22Rv1 (cell line): ENCODE measurements at regions not wholly inside any gene's neighbourhood (a gene's known extent, or its start where the extent isn't known, plus 50 kb on each side); places are given as distances from the start of the nearest gene placed in this dataset.

Experiments used
- ZFX ChIP-seq: fragments of 450-650 bp; IDR thresholded peaks from 2 replicates; pipeline ENCODE4 v1.6.1; 2017; ENCODE audit warnings: antibody characterized with exemption, borderline replicate concordance
- TF ChIP-seq, protein P1 (sequence below): fragments of 450-650 bp; IDR thresholded peaks from 2 replicates; pipeline ENCODE4 v1.5.1; 2017; ENCODE audit warnings: mild to moderate bottlenecking

DNA sequence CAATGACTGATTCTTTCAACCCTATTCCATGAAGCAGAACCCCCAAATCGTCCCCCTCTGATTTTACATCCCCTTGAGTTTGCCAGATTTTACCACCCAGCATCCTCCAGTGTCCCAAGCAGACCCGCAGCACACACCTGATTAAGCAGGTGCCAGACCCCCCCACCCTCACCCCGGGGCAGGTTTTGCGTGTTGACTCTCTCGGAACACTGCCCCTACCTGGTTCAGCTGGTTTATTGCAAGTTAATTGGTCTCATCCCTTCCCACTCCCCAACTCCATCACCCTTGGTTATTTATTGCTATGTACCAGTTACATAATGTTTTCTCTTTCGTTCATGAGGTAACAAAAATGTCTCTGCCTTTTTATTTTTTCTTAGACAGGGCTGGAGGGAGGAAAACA lies 258.4 kb downstream of the BCOR start:
- TF ChIP-seq, protein P1, sequence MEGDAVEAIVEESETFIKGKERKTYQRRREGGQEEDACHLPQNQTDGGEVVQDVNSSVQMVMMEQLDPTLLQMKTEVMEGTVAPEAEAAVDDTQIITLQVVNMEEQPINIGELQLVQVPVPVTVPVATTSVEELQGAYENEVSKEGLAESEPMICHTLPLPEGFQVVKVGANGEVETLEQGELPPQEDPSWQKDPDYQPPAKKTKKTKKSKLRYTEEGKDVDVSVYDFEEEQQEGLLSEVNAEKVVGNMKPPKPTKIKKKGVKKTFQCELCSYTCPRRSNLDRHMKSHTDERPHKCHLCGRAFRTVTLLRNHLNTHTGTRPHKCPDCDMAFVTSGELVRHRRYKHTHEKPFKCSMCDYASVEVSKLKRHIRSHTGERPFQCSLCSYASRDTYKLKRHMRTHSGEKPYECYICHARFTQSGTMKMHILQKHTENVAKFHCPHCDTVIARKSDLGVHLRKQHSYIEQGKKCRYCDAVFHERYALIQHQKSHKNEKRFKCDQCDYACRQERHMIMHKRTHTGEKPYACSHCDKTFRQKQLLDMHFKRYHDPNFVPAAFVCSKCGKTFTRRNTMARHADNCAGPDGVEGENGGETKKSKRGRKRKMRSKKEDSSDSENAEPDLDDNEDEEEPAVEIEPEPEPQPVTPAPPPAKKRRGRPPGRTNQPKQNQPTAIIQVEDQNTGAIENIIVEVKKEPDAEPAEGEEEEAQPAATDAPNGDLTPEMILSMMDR: no peak; the same call in 1 of the 2 replicates
- TF ChIP-seq ZFX: no peak
